Fibroblast of the aortic adventitia (primary cell): ENCODE measurements at regions not wholly inside any gene's neighbourhood (a gene's known extent, or its start where the extent isn't known, plus 50 kb on each side); places are given as distances from the start of the nearest gene placed in this dataset.

Experiments used
- DNase-seq: peaks from one replicate; pipeline ENCODE4 v3.0.0-alpha.2; 2010; ENCODE audit warnings: low read depth
- H3K4me3 ChIP-seq: 2 replicates; pipeline ENCODE4 v1.5.1; 2011; ENCODE audit warnings: low read depth, mild to moderate bottlenecking, control low read depth, low read length, moderate library complexity
- TF ChIP-seq, protein P1 (sequence below): IDR thresholded peaks from 2 replicates; pipeline ENCODE4 v1.5.1; 2011; ENCODE audit warnings: mild to moderate bottlenecking, low read length, control low read depth, inconsistent platforms; ENCODE audit not compliant: insufficient read depth

DNA sequence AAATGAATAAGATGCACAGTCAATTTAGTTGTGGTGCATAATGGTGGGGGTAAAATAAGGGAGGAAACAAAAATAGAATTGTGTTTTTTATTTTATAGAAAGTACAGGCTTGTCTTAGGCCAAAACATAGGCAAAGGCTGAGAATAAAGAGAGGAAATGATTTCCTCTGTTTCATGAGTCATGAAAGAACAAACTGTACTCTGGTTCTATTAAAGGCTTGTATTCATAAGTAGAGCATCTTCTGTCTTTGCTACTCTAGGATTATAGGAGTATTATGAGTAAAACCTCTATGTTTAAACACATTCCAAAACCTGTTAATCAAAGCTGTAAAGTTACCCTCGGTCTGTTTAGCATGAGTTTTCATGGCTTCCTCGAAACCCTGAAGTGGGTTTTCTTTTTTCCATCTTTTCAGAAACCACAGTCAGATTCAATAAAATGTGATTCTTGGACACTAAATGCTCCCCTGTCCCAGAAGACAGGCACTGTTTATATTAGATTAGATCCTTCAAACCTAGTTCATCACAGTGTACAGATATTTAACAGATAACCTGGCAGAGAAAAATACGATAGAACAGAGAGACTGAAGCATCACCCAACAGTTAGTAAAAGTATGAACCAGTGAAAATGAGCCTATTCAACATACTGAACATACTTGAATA is 473.9 kb upstream of the CYLC2 start:
- TF ChIP-seq, protein P1, sequence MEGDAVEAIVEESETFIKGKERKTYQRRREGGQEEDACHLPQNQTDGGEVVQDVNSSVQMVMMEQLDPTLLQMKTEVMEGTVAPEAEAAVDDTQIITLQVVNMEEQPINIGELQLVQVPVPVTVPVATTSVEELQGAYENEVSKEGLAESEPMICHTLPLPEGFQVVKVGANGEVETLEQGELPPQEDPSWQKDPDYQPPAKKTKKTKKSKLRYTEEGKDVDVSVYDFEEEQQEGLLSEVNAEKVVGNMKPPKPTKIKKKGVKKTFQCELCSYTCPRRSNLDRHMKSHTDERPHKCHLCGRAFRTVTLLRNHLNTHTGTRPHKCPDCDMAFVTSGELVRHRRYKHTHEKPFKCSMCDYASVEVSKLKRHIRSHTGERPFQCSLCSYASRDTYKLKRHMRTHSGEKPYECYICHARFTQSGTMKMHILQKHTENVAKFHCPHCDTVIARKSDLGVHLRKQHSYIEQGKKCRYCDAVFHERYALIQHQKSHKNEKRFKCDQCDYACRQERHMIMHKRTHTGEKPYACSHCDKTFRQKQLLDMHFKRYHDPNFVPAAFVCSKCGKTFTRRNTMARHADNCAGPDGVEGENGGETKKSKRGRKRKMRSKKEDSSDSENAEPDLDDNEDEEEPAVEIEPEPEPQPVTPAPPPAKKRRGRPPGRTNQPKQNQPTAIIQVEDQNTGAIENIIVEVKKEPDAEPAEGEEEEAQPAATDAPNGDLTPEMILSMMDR, result no peak

DNA sequence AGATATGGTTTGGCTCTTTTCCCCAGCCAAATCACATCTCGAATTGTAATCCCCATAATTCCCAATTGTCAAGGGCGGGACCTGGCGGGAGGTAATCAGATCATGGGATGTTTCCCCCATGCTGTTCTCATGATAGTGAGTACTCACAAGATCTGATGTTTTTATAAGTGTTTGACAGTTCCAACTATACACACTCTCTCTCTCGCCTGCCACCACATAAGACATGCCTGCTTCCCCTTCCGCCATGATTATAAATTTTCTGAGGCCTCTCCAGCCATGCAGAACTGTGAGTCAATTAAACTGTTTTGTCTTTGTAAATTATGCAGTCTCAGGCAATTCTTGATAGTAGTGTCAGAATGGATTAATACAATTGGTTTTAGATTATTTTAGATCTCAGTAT is 475.7 kb upstream of the CYLC2 start:
- H3K4me3 ChIP-seq, result no peak overlapping the region
- TF ChIP-seq, protein P1, result no peak
- DNase-seq, result no peak

More for the DNA sequence above, 473.9 kb upstream of the CYLC2 start:
- H3K4me3 ChIP-seq, result no peak overlapping the region
- no peak for DNase-seq

DNA sequence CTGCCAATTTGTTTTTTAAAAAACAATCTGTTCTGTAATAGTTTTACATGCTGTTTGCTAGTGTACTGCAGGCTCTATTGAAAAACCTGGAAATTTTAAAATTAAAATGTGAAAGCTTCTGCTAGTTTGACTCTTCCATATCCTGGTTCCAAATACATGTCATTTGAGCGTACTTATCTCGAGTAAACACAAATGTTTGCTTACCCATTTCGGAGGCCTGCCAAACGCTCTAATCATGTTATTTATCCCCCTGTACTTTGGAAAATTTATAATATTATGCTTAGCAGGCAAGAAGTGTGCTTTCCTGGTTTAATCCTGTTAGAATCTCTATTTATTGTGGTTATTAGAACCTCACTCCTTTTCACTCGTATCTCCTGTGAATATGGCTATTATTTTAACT is 476.8 kb upstream of the CYLC2 start:
- TF ChIP-seq, protein P1, result no peak
- H3K4me3 ChIP-seq, result no peak overlapping the region
- no peak for DNase-seq

DNA sequence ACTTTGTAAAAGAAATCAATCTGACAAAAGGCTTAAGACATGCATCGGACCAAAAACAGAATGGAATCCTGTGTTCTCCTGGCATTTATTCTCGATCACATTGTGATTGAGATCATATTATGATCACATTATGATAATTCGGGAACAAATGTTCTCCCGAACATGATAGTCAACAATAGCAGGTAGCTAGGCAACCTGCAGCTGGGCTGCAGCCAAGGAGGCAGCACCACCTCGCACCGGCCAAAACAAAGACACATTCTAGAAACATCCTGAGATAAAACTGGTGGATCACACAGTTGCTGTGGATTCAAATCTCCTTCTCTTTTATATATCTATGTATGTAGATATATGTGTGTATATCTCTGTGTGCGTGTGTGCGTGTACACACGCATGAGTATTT is 480.6 kb upstream of the CYLC2 start:
- H3K4me3 ChIP-seq, result no peak overlapping the region
- TF ChIP-seq, protein P1, result no peak
- no peak for DNase-seq

GRCh38 chr9:102507044-102507687 is 488.0 kb upstream of the CYLC2 start:
- TF ChIP-seq, protein P1, result no peak
- no peak overlapping the region for H3K4me3 ChIP-seq
- no peak for DNase-seq

- DNase-seq, result no peak
- TF ChIP-seq, protein P1, result no peak
- no peak overlapping the region for H3K4me3 ChIP-seq
Measured at GRCh38 chr9:102506406-102506805, 488.7 kb upstream of the CYLC2 start.
